H1 (cell line): ENCODE measurements at regions not wholly inside any gene's neighbourhood (a gene's known extent, or its start where the extent isn't known, plus 50 kb on each side); places are given as distances from the start of the nearest gene placed in this dataset.

ENCODE experiments used
- CEBPB ChIP-seq: IDR thresholded peaks from 2 replicates; pipeline ENCODE4 v1.6.1; 2012; ENCODE audit warnings: low read depth, low read length
- CHD2 ChIP-seq: IDR thresholded peaks from 2 replicates; pipeline ENCODE4 v1.6.1; 2012; ENCODE audit warnings: low read length, improper control_type of control experiment
- CREB1 ChIP-seq: IDR thresholded peaks from 2 replicates; pipeline ENCODE4 v1.6.1; 2012; ENCODE audit warnings: inconsistent platforms
- EZH2 ChIP-seq: fragments of 200-600 bp; sonication (generic); IDR thresholded peaks from 2 replicates; pipeline ENCODE4 v1.7.1; 2012; ENCODE audit warnings: low read depth, mild to moderate bottlenecking, moderate library complexity, low read length, inconsistent platforms; ENCODE audit not compliant: severe bottlenecking
- JUND ChIP-seq: IDR thresholded peaks from 2 replicates; pipeline ENCODE4 v1.6.1; 2011; ENCODE audit warnings: mild to moderate bottlenecking, improper control_type of control experiment, low read length
- NRF1 ChIP-seq: IDR thresholded peaks from 2 replicates; pipeline ENCODE4 v1.6.1; 2011; ENCODE audit warnings: mild to moderate bottlenecking, low read depth, low read length, improper control_type of control experiment
- POLR2A ChIP-seq, 2 experiments: IDR thresholded peaks; 1 replicate in 1 of 2; 2 replicates in 1 of 2; pipeline ENCODE4 v1.6.1; 2011; ENCODE audit warnings: low read depth in 2 of 2, low read length in 2 of 2, mild to moderate bottlenecking in 2 of 2; ENCODE audit errors: control extremely low read depth in 1 of 2
- POLR2AphosphoS5 ChIP-seq: IDR thresholded peaks from 2 replicates; pipeline ENCODE4 v1.6.1; 2011; ENCODE audit warnings: low read depth, low read length
- RAD21 ChIP-seq, 2 experiments: IDR thresholded peaks in 1 of 2; conservative IDR thresholded peaks in 1 of 2; 2 replicates each; pipeline ENCODE4 v1.6.1; 2011; ENCODE audit warnings: low read depth in 2 of 2, low read length in 2 of 2, improper control_type of control experiment in 1 of 2, inconsistent platforms in 1 of 2, mild to moderate bottlenecking in 1 of 2, moderate library complexity in 1 of 2
- SP1 ChIP-seq: IDR thresholded peaks from 2 replicates; pipeline ENCODE4 v1.6.1; 2011; ENCODE audit warnings: low read depth, low read length
- TAF1 ChIP-seq: IDR thresholded peaks from 2 replicates; pipeline ENCODE4 v1.6.1; 2011; ENCODE audit warnings: mild to moderate bottlenecking, low read depth, low read length
- TBP ChIP-seq: IDR thresholded peaks from 2 replicates; pipeline ENCODE4 v1.6.1; 2011; ENCODE audit warnings: low read depth, low read length, improper control_type of control experiment
- USF2 ChIP-seq: IDR thresholded peaks from 2 replicates; pipeline ENCODE4 v1.6.1; 2011; ENCODE audit warnings: low read length, improper control_type of control experiment
- TF ChIP-seq, protein P1 (sequence below), 3 experiments: IDR thresholded peaks; 1 replicate in 2 of 3; 2 replicates in 1 of 3; pipeline versions ENCODE4 v1.5.1 to v1.6.1; 2011; ENCODE audit warnings: low read length in 3 of 3, mild to moderate bottlenecking in 3 of 3, inconsistent platforms in 2 of 3, low read depth in 1 of 3, moderate library complexity in 1 of 3; ENCODE audit not compliant: insufficient read depth in 1 of 3; ENCODE audit errors: control extremely low read depth in 1 of 3

GRCh38 chr10:71043858-71044257, 155.5 kb upstream of the PCBD1 start:
- TF ChIP-seq TBP (no peak), POLR2A (IDR thresholded peaks at IDR 0.05; ENCODE audit: control extremely low read depth in 1 of 2, low read depth in 2 of 2, low read length in 2 of 2) (no peak), TAF1 (no peak), CEBPB (no peak), SP1 (no peak), NRF1 (no peak), RAD21 (IDR thresholded peaks at IDR 0.05 in 1 of 2, conservative IDR thresholded peaks at IDR 0.05 in 1 of 2; ENCODE audit: low read depth in 2 of 2, low read length in 2 of 2) (no peak), JUND (no peak), CREB1 (no peak), CHD2 (no peak), POLR2AphosphoS5 (no peak), EZH2 (no peak), USF2 (no peak)
- TF ChIP-seq, protein P1, sequence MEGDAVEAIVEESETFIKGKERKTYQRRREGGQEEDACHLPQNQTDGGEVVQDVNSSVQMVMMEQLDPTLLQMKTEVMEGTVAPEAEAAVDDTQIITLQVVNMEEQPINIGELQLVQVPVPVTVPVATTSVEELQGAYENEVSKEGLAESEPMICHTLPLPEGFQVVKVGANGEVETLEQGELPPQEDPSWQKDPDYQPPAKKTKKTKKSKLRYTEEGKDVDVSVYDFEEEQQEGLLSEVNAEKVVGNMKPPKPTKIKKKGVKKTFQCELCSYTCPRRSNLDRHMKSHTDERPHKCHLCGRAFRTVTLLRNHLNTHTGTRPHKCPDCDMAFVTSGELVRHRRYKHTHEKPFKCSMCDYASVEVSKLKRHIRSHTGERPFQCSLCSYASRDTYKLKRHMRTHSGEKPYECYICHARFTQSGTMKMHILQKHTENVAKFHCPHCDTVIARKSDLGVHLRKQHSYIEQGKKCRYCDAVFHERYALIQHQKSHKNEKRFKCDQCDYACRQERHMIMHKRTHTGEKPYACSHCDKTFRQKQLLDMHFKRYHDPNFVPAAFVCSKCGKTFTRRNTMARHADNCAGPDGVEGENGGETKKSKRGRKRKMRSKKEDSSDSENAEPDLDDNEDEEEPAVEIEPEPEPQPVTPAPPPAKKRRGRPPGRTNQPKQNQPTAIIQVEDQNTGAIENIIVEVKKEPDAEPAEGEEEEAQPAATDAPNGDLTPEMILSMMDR (IDR thresholded peaks at IDR 0.05; ENCODE audit: control extremely low read depth in 1 of 3, insufficient read depth in 1 of 3, low read depth in 1 of 3, low read length in 3 of 3) = no peak
